ENCODE measurements at regions not wholly inside any gene's neighbourhood (a gene's known extent, or its start where the extent isn't known, plus 50 kb on each side); places are given as distances from the start of the nearest gene placed in this dataset.

DNA sequence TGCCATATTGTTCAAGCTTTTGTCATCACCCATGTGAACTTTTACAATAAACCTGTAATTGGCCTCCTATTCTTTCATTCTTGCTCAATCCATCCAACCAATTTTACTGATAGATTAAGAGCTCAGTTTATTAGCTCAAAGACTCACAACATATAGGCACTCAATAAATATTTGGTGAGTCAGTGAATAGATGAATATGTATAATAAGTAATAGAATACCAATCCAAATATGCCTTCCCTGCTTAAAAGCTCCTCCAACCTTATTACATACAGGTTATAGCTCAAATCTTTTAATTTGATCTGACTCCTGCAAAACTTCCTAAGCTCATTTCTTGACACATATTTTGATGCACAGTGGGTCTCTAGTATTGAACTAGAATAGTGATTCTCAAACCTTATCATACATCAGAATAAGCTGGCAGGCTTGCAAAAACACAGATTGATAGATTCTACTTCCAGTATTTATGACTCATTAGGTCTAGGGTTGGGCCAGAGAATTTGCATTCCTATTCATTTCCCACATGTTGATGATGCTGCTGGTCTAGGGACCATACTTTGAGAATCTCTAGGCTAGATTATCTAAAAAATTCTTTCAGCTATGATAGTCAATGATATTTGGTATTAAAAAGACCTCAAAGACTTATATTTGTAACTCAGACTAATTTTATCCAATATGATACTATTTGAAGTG is 114.4 kb downstream of the PCTP start:
- Histone ChIP-seq H3K4me3 (no peak overlapping the region), H4K20me1 (no peaks in the 10 kb centered on the region)
- TF ChIP-seq Cebpa-rat (IDR thresholded peaks at IDR 0.05): no peak

DNA sequence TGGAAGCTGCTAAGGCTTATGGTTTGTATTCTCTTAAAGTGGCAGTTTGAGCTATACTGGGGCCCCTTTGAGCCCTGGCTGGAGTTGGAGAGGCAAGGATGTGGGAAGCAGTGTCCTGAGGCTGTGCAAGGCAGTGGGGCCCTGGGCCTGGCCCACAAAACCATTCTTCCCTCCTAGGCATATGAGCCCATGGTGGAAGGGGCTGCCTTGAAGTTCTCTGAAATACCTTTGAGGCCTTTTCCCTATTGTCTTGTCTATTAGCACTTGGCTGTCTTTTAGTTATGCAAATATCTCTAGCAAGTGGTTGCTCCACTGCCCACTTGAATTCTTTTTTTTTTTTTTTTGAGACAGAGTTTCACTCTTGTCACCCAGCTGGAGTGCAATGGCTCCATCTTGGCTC is 119.2 kb downstream of the PCTP start:
- Histone ChIP-seq H3K27me3 (no peaks in the 10 kb centered on the region), H4K20me1 (no peaks in the 10 kb centered on the region), H3K27ac (no peak overlapping the region), H3K9me3 (replicated peaks in 1 of 11) (peaks cover 21 to 32% (median 25%) of the 10 kb centered on the region in 11 experiments), H3K4me3 (no peak overlapping the region), H3K36me3 (no peaks in the 10 kb centered on the region), H3K4me1 (no peaks in the 10 kb centered on the region), H3K9ac (no peak overlapping the region), H3K4me2 (no peak overlapping the region)
- no peak for TF ChIP-seq Cebpa-rat (IDR thresholded peaks at IDR 0.05)

More for the DNA sequence above, 114.4 kb downstream of the PCTP start:
- Histone ChIP-seq H3K9me3 (replicated peaks in 1 of 11) (peaks cover 19 to 30% (median 24%) of the 10 kb centered on the region in 11 experiments), H3K4me2 (no peak overlapping the region), H3K27me3 (no peaks in the 10 kb centered on the region), H3K4me1 (no peaks in the 10 kb centered on the region), H3K27ac (no peak overlapping the region), H3K36me3 (no peaks in the 10 kb centered on the region), H3K9ac (no peak overlapping the region)

DNA sequence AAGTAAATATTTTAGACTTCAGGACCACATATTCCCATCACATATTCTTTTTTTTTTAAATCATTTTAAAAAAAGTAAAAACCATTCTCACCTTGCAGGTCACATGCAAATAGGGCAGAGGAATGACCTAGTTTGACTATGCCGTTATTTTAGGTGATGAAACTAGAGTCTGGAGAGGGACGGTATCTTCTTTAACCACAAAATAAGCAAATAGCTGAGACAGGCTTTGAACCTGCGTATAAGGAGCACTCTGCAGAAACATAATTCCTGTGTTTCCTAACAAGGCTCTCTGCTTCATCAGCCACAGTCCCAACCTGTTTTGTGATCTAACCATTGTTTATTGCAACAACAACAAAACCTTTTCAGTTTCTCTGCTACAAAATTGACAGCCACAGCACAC is 121.5 kb downstream of the PCTP start:
- no peak overlapping the region for H3K4me3 ChIP-seq
- no peak overlapping the region for H3K4me2 ChIP-seq
- no peaks in the 10 kb centered on the region for H4K20me1 ChIP-seq
- no peaks in the 10 kb centered on the region for H3K27me3 ChIP-seq
- no peaks in the 10 kb centered on the region for H3K36me3 ChIP-seq
- no peaks in the 10 kb centered on the region for H3K4me1 ChIP-seq
- peaks cover 9 to 19% (median 12%) of the 10 kb centered on the region in 11 experiments; a peak in 18 of 22 replicates for H3K9me3 ChIP-seq (replicated peaks in 1 of 11)
- no peak overlapping the region for H3K27ac ChIP-seq
- H3K9ac ChIP-seq: no peak overlapping the region
- no peak for TF ChIP-seq Cebpa-rat (IDR thresholded peaks at IDR 0.05)

DNA sequence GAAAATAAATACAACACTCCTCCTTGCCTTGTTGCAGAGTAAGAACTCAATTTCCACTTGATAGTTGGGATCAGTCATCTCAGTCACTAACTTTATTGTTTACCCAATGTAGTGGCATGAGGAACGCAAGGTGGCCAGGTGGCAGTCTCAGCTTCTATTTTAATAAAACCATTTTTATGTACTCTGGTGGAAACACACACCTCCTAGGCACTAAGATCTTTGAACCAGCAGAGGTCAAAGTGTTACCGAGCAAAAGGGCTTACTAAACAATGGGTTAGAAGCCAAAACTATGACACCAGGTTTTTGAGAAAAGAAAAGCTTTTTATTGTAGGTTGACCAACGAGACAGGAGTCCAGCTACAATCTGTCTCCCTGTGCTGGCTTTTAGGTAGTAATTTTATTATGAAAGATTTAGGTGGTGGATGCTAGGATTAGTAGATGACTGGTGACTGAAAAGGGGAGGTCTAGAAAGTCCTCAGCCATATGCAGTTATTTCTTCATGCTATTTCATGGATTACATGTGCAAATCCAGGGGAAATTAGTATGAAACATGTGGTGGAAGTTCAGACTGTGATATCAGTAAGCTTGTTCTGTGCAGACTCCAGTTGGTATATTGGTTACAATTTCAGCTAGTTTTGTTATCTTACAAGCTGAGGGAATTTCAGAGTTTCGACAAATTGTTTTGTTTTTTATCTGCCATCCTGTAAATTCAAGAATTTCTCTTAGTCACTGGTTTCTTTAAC is 122.3 kb downstream of the PCTP start:
- no peak for TF ChIP-seq Cebpa-rat (IDR thresholded peaks at IDR 0.05)
- H3K36me3 ChIP-seq: no peaks in the 10 kb centered on the region
- H3K9me3 ChIP-seq (replicated peaks in 1 of 11): peaks cover 9 to 19% (median 12%) of the 10 kb centered on the region in 11 experiments; a peak in 18 of 22 replicates
- H3K9ac ChIP-seq: no peak overlapping the region
- H3K4me2 ChIP-seq: no peak overlapping the region
- H4K20me1 ChIP-seq: no peaks in the 10 kb centered on the region
- H3K27me3 ChIP-seq: no peaks in the 10 kb centered on the region
- H3K4me1 ChIP-seq: no peaks in the 10 kb centered on the region
- no peak overlapping the region for H3K4me3 ChIP-seq
- no peak overlapping the region for H3K27ac ChIP-seq

DNA sequence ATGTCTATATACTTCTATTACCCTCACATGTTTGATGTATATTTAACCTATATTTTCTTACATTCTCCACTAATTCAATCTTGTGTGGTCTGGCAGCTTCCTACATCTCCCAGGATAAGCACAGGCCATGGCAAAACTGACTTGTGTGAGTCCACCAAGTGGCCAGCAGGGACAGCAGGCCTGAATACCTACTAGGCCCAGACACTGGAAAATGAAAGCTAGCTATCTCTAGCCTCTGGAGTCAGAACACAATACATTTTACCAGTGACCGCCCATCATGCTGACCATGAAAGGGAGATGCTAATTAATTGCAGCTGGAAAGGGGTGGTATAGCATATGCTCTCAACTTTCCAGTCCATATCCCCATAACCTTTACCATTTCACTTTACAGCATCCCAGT is 132.3 kb downstream of the PCTP start:
- Histone ChIP-seq H3K9ac (no peak overlapping the region), H4K20me1 (no peaks in the 10 kb centered on the region), H3K36me3 (no peaks in the 10 kb centered on the region), H3K27ac (no peak overlapping the region), H3K4me3 (no peak overlapping the region), H3K4me1 (no peaks in the 10 kb centered on the region), H3K4me2 (no peak overlapping the region), H3K9me3 (replicated peaks in 1 of 11) (no peaks in the 10 kb centered on the region), H3K27me3 (no peaks in the 10 kb centered on the region)
- no peak for TF ChIP-seq Cebpa-rat (IDR thresholded peaks at IDR 0.05)

DNA sequence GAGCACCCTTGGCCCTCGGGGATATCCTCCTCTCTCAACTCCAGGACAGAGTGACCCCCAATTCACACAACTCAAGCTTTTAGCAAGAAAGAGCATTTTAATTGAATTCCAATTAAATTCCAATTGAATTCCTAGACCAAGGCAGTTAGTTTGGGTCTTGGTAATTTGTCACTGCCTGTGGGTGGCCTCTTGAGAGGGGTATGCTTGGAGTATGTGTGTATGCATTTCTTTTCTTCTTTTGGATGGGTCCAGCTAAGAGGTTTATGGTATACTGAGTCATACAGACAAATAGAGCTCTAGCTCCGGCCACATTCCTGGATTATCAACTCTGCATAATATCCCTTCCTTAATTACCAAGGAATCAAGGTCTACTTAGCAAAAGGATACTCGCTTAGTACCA is 136.7 kb downstream of the PCTP start:
- no peak overlapping the region for H3K4me2 ChIP-seq
- no peaks in the 10 kb centered on the region for H3K4me1 ChIP-seq
- no peaks in the 10 kb centered on the region for H3K36me3 ChIP-seq
- H3K4me3 ChIP-seq: no peak overlapping the region
- no peak for TF ChIP-seq Cebpa-rat (IDR thresholded peaks at IDR 0.05)
- H4K20me1 ChIP-seq: no peaks in the 10 kb centered on the region
- no peak overlapping the region for H3K27ac ChIP-seq
- no peak overlapping the region for H3K9ac ChIP-seq
- H3K27me3 ChIP-seq: no peaks in the 10 kb centered on the region
- H3K9me3 ChIP-seq (replicated peaks in 1 of 11): no peaks in the 10 kb centered on the region

DNA sequence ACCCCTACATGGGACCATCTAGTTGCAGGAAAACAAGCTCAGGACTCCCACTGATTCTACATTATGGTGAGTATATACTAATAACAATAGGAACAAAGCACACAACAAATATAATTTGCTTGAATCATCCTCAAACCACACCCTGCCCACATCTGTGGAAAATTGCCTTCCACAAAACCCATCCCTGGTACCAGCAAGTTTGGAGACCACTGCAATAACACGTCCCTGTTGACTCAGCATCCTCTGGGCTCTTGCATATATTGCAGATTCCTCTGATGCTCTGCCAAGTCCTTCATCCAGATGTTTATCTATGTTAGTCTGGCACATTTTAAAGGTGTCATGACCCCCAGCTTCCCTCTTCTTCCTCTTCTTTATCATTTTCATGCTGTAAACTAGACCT is 138.4 kb downstream of the PCTP start:
- Histone ChIP-seq H3K4me1 (no peaks in the 10 kb centered on the region), H3K9ac (no peak overlapping the region), H3K36me3 (no peaks in the 10 kb centered on the region), H3K4me2 (no peak overlapping the region), H3K27me3 (no peaks in the 10 kb centered on the region), H3K4me3 (no peak overlapping the region), H4K20me1 (no peaks in the 10 kb centered on the region), H3K9me3 (replicated peaks in 1 of 11) (no peaks in the 10 kb centered on the region), H3K27ac (no peak overlapping the region)
- TF ChIP-seq Cebpa-rat (IDR thresholded peaks at IDR 0.05): no peak

DNA sequence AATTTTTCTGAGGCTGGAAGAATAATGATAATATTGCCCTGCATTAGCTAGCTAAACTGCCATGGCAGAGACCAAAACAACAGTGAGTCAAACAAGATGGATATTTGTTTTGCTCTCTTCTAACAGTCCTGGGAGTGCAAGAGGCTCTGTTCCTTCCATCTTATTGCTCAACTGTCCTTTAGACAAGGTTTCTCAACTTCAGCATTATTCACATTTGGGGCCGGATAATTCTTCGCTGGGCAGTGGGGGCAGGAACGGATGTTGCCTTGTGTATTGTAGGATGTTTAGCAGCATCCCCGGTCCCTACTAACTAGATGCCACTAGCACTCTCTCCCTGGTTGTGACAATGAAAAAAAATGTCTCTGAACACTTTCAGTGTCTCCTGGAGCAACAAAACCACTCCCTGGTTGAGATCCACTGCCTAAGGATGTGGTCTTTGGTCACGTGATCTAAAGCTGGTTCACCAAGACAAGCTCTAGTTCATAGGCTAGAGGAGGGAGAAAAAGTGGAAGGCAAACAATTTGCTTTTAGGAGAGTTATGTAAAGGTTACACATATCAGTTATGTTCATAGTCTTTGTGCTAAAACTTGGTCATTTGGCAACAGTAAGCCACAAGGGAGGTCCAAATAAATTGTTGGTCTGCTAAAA is 144.4 kb downstream of the PCTP start:
- Histone ChIP-seq H4K20me1 (no peaks in the 10 kb centered on the region), H3K9me3 (replicated peaks in 1 of 11) (no peaks in the 10 kb centered on the region), H3K27ac (no peak overlapping the region), H3K27me3 (no peaks in the 10 kb centered on the region), H3K36me3 (no peaks in the 10 kb centered on the region), H3K4me2 (0 out of 22 replicates have a peak overlapping the region, but pooled peaks of 1 of the 11 experiments have one; percentile 4), H3K9ac (no peak overlapping the region), H3K4me1 (peaks cover 0 to 6% (median 0%) of the 10 kb centered on the region in 10 experiments; a peak in 3 of 20 replicates), H3K4me3 (no peak overlapping the region)
- no peak for TF ChIP-seq Cebpa-rat (IDR thresholded peaks at IDR 0.05)

DNA sequence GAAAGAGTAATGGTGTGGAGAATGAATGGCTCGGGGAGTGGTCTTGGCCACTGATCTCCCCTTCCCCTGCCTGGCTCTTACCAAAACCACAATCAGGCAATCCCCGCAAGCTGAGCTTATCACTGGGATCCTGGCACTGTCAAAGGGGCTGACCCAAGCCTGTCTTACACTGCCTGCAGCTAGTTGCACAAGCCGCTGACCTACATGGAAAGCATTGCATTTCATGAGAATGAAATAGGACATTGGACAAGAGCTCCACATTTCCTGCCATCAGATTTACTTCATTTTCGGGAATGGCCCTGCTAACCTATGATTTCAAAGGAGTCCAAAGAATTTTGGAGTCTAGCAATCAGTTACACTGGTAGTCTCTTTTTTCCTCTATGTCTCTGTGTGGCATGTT is 146.4 kb downstream of the PCTP start:
- no peak for TF ChIP-seq Cebpa-rat (IDR thresholded peaks at IDR 0.05)
- H3K4me3 ChIP-seq: no peak overlapping the region
- H3K4me1 ChIP-seq: peaks cover 0 to 6% (median 0%) of the 10 kb centered on the region in 10 experiments; a peak in 3 of 20 replicates
- H4K20me1 ChIP-seq: no peaks in the 10 kb centered on the region
- H3K9me3 ChIP-seq (replicated peaks in 1 of 11): no peaks in the 10 kb centered on the region
- no peaks in the 10 kb centered on the region for H3K27me3 ChIP-seq
- no peak overlapping the region for H3K4me2 ChIP-seq
- no peaks in the 10 kb centered on the region for H3K36me3 ChIP-seq
- no peak overlapping the region for H3K9ac ChIP-seq
- H3K27ac ChIP-seq: no peak overlapping the region
